ENCODE measurements at regions not wholly inside any gene's neighbourhood (a gene's known extent, or its start where the extent isn't known, plus 50 kb on each side); places are given as distances from the start of the nearest gene placed in this dataset.
"Not testable (repeated sequence)": the region's sequence is repeated elsewhere in the genome, so short reads cannot be mapped to it uniquely, and the experiment has no call there.

DNA sequence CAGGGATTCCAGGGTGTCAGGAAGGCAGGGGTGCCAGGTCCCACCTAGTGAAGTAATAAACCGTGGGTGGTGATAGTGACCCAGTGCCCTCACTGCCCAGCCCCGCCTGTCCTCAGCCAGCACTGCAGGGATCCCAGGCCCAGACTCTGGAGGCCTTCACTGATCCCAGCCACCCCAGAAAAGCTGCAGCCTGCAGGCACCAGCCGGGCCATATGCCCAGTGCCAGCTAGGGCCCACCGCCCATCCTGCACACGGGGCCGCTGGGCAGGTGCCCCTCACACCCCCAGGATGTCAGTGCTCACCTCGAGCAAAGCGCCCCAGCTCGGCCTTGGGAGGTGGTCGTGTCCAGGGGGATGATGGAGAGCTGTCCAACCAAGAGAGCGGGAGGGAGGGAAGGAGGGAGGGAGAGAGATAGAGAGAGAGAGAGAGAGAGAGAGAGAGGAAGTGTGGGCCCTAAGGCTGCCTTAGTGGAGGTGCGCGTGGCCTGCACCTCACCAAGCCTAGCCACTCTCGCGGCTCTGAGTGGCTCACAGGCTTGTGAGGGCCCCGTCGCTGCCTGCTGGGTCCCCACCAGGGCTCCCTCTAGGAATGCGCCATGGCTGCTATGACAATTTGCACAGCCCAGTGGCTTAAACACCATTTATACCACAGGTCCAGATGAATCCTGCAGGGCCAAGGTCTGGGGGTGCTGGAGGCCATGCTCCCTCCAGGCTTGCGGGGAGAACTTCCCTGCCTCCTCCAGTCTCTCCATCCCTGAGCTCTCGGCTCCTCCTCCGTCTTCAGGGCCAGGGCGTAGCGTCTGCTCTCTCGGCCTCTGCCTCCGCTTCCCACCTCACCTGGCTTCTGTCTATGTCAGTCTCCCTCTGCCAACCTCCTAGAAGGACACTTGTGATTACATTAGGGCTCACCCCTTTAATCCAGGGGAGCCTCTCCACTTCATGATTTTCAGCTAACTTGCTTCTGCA lies 401.0 kb downstream of the TMEM121 start:
- FAIRE-seq (no peak), DNase-seq (ENCODE audit: insufficient read length, low spot score) (no peak)
- TF ChIP-seq TAF1 (IDR thresholded peaks at IDR 0.05; ENCODE audit: low read depth, low read length) (no peak), SPI1 (IDR thresholded peaks at IDR 0.05; ENCODE audit: low read depth, low read length) (peak; percentile 18; the same call in 1 of the 2 replicates), POU2F2 (IDR thresholded peaks at IDR 0.05; ENCODE audit: low read depth, low read length) (0 out of 2 replicates have a peak, but pooled peaks have one; percentile 8), PAX5 (IDR thresholded peaks at IDR 0.05; ENCODE audit: insufficient read depth, low read length, severe bottlenecking) (no peak), POLR2A (IDR thresholded peaks at IDR 0.05; ENCODE audit: low read depth, low read length) (no peak; the same call in 1 of the 2 replicates), POLR2AphosphoS5 (IDR thresholded peaks at IDR 0.05; ENCODE audit: low read depth, low read length) (no peak)

DNA sequence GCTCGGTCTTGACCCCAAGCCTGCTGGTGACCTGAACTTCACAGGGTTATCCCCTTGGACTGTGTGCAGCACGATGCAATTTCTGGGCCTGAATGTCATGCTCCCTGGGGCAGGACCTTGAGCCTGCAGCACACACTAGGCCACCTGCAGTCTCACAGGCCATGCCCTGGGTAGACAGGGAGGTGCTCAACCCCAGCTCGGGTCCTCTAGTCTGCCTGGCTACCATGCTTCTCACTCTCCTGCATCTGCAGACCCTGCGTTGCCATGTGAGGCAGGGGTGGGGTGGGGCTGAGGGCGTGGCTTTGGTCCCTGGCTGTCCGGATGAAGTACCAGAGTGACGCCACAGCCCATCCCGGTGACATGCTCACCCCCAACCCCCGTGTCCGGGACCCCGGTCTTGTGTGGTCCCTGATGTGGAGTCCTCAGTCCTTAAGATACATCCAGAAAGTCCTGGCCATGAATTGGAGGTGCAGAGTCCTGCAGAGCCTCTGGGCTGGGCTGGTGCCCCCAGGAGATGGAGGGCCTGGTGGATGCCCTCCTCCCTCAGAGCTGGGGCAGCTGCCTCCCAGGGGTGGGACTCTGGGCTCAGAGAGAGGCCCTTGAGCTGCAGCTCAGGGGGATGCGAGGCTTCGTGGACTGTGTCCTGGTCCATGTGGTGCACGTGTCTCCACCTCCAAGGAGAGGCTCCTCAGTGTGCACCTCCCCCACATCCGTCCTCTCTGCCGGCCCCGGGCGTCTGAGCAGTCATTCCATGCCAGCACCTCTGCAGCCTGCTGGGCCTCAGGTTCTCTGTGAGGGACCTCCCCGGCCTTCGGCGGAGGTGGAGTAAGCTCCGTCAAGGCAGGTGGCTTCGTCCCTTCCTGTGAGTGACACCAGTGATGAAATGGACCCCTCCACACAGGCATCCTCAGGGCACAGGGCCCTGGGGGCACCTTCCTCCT lies 402.1 kb downstream of the TMEM121 start:
- DNase-seq (ENCODE audit: insufficient read length, low spot score); FAIRE-seq: not testable (repeated sequence)

DNA sequence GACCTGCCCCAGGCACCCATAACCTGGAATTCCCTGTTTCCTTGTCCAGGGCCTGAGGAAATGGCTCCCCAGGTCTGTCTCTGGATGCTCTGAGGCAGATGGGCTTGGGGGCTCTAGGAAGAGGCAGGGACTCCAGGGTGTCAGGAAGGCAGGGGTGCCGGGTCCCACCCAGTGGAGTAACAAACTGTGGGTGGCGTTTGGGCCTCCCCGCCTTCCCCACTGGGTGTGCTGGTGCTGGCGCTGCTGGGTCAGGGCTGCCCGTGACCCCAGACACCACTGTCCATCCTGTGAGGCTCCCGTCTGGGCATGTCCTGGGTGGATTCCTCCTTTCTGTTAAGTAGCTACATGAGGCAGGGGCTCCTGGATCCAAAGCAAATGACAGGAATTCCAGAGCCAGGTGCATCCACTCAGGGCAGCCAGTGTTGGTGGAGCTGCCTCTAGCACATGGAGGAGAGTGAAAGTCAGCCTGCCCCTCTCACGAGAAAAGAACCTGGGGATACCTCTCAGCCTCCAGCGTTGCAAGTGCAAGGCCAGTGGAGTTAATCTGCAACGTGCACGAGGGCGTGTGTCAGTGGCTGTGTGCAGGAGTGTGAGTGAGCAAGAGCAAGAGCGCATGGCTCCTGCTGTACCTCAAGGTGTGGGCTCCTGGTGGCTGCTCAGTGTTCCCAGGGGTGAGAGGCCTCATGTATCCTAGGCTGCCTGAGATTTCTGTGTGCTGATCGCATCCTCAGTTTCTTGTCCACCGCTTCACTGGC lies 403.1 kb downstream of the TMEM121 start:
- DNase-seq (ENCODE audit: insufficient read length, low spot score) (no peak), FAIRE-seq (peak; percentile 38)
- TF ChIP-seq POLR2AphosphoS5 (IDR thresholded peaks at IDR 0.05; ENCODE audit: low read depth, low read length) = no peak
- TF ChIP-seq POLR2A (IDR thresholded peaks at IDR 0.05; ENCODE audit: low read depth, low read length) = peak; percentile 51; the same call in 1 of the 2 replicates
- no peak for TF ChIP-seq PAX5 (IDR thresholded peaks at IDR 0.05; ENCODE audit: insufficient read depth, low read length, severe bottlenecking)
- no peak for TF ChIP-seq SPI1 (IDR thresholded peaks at IDR 0.05; ENCODE audit: low read depth, low read length)
- peak; percentile 26; the same call in 1 of the 2 replicates for TF ChIP-seq POU2F2 (IDR thresholded peaks at IDR 0.05; ENCODE audit: low read depth, low read length)
- TF ChIP-seq TAF1 (IDR thresholded peaks at IDR 0.05; ENCODE audit: low read depth, low read length) = no peak

DNA sequence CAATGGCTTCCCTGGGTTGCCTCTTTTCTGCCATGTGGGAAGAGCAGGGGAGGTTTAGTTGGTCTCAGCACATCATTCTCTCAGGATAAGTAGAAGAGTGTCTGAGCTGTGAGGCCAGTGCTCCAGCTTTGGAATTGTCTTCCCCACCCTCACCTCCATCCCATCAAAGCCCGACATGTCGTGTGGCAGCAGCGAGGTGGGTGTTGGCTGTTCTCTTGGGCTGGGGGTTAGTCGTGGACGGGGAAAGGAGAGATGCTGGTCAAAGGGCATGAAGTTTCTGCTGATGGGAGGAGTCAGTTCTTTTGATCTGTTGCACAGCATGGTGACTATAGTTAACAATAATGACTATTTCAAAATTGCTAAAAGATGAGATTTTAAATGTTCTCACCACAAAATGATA lies 404.2 kb downstream of the TMEM121 start:
- FAIRE-seq = no peak
- no peak for DNase-seq (ENCODE audit: insufficient read length, low spot score)
- TF ChIP-seq POLR2AphosphoS5 (IDR thresholded peaks at IDR 0.05; ENCODE audit: low read depth, low read length) (no peak), SPI1 (IDR thresholded peaks at IDR 0.05; ENCODE audit: low read depth, low read length) (no peak), POU2F2 (IDR thresholded peaks at IDR 0.05; ENCODE audit: low read depth, low read length) (no peak), POLR2A (IDR thresholded peaks at IDR 0.05; ENCODE audit: low read depth, low read length) (no peak), PAX5 (IDR thresholded peaks at IDR 0.05; ENCODE audit: insufficient read depth, low read length, severe bottlenecking) (no peak), TAF1 (IDR thresholded peaks at IDR 0.05; ENCODE audit: low read depth, low read length) (no peak)

DNA sequence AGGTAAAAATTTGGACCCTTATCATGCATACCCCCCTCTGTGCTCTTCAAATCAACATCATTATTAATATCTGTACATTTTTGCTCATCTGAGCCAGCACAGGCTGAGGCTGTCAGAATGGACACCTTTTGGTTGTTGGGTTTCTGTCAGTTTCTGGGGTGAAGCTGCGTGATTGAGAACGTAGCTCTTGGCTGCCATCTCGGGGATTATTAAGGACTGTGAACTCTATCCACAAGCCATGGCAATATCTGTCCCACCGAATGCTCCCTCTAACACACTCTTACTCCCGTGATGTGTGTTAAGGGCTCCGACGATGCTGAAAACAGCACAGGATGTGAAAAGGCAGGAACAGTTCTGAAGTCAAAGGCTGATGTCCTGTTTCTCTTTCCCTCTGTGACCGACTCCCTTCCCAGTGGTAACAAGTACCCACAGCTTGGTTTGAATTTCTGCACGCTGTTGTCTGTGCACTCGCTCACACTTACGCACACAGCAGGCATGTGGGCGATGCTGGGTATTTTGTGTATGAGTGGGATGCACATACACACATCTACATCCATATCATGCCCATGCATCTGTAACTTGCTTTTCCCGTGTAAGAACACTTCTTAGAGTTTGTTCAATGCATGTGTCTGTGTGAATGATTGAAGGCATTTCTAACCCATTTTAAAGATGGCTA lies 405.6 kb downstream of the TMEM121 start:
- TF ChIP-seq POU2F2 (IDR thresholded peaks at IDR 0.05; ENCODE audit: low read depth, low read length) (no peak), POLR2A (IDR thresholded peaks at IDR 0.05; ENCODE audit: low read depth, low read length) (no peak), PAX5 (IDR thresholded peaks at IDR 0.05; ENCODE audit: insufficient read depth, low read length, severe bottlenecking) (no peak), SPI1 (IDR thresholded peaks at IDR 0.05; ENCODE audit: low read depth, low read length) (no peak), POLR2AphosphoS5 (IDR thresholded peaks at IDR 0.05; ENCODE audit: low read depth, low read length) (no peak), TAF1 (IDR thresholded peaks at IDR 0.05; ENCODE audit: low read depth, low read length) (no peak)
- no peak for DNase-seq (ENCODE audit: insufficient read length, low spot score)
- peak; percentile 50 for FAIRE-seq

DNA sequence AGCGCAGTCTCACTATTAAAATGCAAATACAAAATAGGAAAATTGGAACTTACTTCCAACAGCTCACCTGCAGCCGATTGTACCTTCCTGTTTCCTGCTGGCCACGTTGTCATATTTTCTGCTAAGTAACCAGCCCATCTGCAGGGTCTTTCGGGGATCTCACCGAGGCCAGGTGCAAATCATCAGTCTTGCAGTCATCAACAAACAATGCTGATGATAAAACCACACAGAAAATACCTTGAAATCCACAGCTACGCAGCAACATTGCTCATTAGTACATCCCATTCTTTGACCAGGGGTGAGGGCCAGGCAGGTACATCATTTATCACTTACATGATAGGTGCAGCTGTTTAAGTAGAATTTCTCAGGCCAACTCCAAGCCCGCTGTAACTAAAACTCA lies 406.9 kb downstream of the TMEM121 start:
- FAIRE-seq (no peak), DNase-seq (ENCODE audit: insufficient read length, low spot score) (no peak)
- no peak for TF ChIP-seq SPI1 (IDR thresholded peaks at IDR 0.05; ENCODE audit: low read depth, low read length)
- no peak for TF ChIP-seq TAF1 (IDR thresholded peaks at IDR 0.05; ENCODE audit: low read depth, low read length)
- TF ChIP-seq POU2F2 (IDR thresholded peaks at IDR 0.05; ENCODE audit: low read depth, low read length) = no peak
- no peak for TF ChIP-seq POLR2A (IDR thresholded peaks at IDR 0.05; ENCODE audit: low read depth, low read length)
- no peak for TF ChIP-seq PAX5 (IDR thresholded peaks at IDR 0.05; ENCODE audit: insufficient read depth, low read length, severe bottlenecking)
- no peak for TF ChIP-seq POLR2AphosphoS5 (IDR thresholded peaks at IDR 0.05; ENCODE audit: low read depth, low read length)

DNA sequence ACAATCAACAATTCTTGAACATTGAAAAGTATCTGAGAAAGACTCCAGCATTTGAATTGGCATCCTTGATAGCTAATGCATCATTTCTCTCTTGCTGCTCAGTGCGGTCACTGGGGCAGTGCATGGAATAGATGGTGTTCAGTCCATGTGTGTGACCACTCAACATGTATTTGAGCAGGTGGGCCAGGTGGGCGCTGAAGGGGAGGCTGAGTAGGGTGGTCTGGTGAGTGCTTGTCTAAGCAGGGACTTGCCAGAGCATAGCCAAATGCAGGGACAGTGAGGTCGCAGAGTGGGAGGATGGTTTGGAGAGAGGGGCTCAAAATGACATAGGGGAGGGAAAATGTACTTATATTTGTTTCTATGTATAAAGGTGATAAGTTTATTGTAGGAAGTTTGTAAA lies 409.0 kb downstream of the TMEM121 start:
- no peak for TF ChIP-seq POLR2A (IDR thresholded peaks at IDR 0.05; ENCODE audit: low read depth, low read length)

DNA sequence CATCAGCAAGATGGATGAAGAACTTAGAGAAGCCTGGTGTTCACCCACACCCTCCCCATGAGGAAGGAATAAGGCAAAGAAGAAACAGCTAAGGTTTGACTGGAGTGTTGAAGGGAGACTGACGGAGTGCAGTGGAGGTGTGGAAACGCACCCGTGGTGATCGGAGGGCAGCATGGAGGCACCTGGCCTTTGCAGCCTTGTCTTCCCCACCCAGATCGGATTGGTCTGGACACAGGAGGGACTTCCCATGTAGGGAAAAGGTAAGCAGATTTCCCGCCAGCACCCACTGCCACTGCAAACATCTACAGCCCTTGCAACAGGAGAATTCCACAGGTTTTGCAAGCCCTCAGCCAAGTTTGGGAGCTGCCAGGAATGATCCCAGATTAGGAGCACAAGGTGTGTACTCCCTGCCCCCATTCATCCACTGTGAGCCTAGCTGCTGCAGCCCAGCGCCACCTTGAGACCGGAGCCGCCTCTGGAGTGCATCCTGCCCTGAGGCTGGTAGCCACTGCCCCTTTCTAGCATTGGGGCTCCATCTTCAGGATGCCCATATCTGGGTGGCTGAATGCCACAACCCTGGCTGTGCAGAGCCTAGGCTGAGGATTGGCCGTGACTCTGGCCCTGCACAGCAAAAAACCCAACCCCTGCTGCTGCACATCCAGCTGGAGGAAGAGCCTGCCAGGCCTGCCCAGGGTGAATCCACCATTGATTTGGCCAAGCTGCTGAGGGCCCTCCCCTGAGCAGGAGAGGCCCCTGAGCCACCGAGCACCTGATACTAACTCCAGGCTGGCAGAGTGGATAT lies 411.1 kb downstream of the TMEM121 start:
- FAIRE-seq (no peak), DNase-seq (ENCODE audit: insufficient read length, low spot score) (no peak)
- TF ChIP-seq SPI1 (IDR thresholded peaks at IDR 0.05; ENCODE audit: low read depth, low read length) (no peak), POLR2A (IDR thresholded peaks at IDR 0.05; ENCODE audit: low read depth, low read length) (no peak), PAX5 (IDR thresholded peaks at IDR 0.05; ENCODE audit: insufficient read depth, low read length, severe bottlenecking) (no peak), TAF1 (IDR thresholded peaks at IDR 0.05; ENCODE audit: low read depth, low read length) (no peak), POU2F2 (IDR thresholded peaks at IDR 0.05; ENCODE audit: low read depth, low read length) (no peak), POLR2AphosphoS5 (IDR thresholded peaks at IDR 0.05; ENCODE audit: low read depth, low read length) (no peak)

More for the DNA sequence above, 409.0 kb downstream of the TMEM121 start:
- FAIRE-seq = no peak
- DNase-seq (ENCODE audit: insufficient read length, low spot score) = no peak
